CD4-positive, alpha-beta T cell treated with Interleukin-4 for 1 hour (primary cell): ENCODE measurements at regions not wholly inside any gene's neighbourhood (a gene's known extent, or its start where the extent isn't known, plus 50 kb on each side); places are given as distances from the start of the nearest gene placed in this dataset.
A peak's percentile ranks its signal among the peaks of the same experiment; 100 is the strongest.

Experiments used
- DNase-seq, 2 donors: peaks; one replicate each; pipeline ENCODE4 v3.0.0-alpha.2; 2020 to 2022

- DNase-seq: no peak
Measured at GRCh38 chr5:68958428-68958827, 135.4 kb upstream of the SLC30A5 start.

- no peak for DNase-seq
Measured at GRCh38 chr5:68960456-68960855, 133.4 kb upstream of the SLC30A5 start.

- DNase-seq: no peak
Measured at GRCh38 chr5:68960961-68961360, 132.9 kb upstream of the SLC30A5 start.

DNA sequence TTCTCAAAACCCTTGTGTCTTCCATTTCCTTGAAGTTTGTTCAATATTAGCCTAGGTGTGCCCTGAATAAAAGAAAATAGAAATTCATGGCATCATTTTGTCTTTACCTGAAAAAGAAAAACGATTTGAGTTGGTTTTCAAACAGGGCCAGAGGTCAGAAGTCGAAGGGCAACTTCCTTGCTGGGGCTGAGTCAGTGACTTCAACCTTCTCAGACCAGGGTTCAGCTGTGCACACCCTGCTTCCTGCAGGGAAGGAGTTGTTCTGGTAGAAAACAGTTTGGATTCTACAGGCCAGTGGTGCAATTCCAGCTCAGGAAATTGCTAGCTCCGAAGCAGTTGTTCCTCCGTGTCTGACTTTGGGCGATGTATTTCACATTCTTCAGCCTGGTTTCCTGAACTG, 132.1 kb upstream of the SLC30A5 start:
- DNase-seq: no peak

DNA sequence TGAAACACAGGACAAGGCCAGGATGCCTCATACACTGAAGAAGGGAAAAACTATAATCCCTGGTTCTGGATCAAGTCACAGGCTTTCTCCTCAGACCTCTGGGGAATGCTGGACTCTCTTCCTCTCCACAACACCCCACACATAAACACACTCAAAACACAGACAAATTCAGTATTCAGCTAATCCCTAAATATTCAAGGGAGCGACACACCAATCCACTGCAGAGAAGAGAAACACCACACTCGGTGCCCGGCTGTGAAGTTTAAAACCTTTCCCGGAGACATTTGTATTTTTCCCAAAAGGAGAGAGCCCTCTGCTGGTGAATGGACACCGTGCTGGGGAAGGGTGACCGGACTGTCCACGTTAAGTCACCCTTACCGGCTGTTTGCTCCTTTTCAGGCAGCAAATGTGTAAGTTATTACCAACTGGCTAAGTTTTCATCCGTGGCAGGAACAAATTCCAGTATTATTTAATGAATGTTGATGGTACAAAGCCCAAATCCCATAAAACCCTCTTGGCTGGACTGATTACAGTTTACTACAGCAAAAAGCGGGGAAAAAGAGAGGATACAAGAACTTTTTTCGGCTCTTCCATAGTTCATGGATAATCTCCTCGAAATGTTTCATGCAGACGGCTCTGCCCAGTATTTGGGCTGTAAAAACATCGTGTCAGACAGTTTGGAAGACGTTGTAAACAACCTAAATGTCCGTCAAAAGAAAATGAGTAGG, 130.9 kb upstream of the SLC30A5 start:
- peak in 1 of 2 donors; percentile 4 for DNase-seq

DNA sequence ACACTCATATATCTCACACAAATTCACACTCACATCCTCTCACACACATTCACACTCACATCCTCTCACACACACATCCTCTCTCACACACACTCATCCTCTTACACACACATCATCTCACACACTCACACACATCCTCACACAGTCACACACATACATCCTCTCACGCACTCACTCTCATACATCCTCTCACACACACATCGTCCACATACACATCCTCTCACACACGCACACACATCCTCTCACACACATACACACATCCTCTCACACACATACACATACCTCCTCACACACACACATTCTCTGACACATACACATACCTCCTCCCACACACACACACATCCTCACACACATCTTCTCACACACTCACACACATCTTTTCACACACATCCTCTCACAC, 129.1 kb upstream of the SLC30A5 start:
- no peak for DNase-seq

- DNase-seq: no peak
Measured at GRCh38 chr5:68965926-68966325, 127.9 kb upstream of the SLC30A5 start.

DNA sequence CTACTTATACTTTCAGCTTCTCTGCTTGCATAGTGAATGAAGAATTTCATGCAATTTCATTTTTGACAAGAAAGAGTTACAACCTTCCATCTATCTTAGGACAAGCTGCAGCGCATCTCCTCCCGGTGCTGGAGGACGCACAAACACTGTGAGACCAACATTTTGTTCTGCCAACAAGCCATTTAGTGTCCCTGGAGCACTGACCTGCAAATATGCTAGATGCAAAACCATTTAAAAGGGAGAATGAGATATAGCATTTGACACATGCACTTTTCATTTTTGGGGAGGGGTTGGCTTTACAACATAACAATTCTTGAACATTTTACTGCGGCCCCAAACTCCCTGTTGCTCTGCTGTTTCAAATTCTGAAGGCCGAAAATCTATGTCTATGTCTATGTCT, 127.2 kb upstream of the SLC30A5 start:
- DNase-seq: no peak

- DNase-seq: no peak
Measured at GRCh38 chr5:68968429-68968828, 125.4 kb upstream of the SLC30A5 start.

GRCh38 chr5:68970617-68971016, 123.2 kb upstream of the SLC30A5 start:
- no peak for DNase-seq

- DNase-seq: no peak
Measured at GRCh38 chr5:68973696-68974095, 120.1 kb upstream of the SLC30A5 start.

DNA sequence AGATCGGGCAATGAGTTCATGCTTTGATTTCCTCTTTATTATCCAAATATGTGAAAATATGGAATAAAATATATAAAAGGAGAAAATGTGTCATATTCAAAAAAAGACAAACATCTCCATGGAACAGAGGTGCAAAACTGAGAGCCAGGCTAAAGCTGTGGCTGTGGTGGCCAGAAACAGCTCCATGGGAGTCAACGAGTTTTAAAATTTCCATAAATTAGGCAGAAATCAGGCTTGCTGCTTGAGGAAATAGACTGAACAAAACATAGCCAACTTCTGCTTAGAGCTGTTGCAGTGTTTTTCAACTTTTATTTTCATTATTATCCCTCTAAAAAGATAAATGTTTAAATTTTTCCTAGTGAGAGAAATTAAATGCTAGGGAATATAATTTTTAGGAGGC, 110.8 kb upstream of the SLC30A5 start:
- DNase-seq: no peak

DNA sequence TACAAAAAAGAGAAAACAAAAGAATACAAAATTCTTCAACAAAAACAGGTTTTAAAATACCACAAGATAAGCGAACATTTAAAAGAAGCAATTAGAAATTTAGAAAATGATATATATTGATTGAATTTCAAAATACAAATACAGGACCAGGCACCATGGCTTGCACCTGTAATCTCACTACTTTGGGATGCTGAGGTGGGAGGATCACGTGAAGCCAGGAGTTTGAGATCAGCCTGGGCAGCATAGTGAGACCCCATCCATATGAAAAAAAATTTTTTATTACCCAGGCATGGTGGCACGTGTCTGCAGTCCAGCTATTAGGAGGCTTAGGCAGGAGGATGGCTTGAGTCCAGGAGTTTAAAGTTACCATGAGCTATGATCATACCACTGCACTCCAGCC, 109.9 kb upstream of the SLC30A5 start:
- no peak for DNase-seq

DNA sequence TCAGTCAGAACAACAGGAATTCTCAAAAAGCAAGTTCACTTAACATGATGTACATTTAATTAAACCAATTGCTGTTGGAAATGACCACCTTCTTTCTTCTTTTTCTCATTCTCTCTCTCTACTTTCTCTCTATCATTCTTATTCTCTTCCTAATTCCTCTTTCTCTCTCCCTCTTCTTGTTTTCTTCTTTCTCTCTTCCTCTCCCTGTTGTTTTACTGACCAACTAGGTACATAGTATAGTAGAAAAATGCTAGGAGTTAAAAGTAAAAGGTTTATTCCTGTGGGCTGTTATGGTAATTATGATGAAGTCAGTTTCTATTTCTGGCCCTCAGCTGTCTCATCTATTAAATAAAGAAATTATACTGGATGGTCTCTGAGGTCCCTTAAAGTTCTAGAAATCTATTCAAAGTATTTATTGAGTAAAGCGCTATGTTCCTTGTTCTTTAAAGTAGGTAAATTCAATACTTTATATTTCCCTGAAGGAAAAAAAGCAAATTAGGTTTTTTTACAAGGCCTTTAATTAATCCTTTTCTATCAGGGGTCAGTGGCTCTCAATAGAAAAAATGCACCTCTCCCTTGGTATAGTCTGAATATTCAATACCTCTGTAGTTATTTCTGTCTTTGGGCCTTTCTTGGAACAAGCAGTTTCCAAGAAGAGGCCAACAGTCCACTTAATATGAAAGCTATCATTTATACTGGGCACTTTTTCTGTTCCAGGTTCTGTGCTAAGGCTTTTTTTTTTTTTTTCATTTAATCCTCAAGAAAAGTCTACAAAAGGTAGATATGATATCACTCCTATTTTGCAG, 102.3 kb upstream of the SLC30A5 start:
- DNase-seq: no peak

GRCh38 chr5:68994645-68995044, 99.2 kb upstream of the SLC30A5 start:
- no peak for DNase-seq

- DNase-seq: no peak
Measured at GRCh38 chr5:68995845-68996545, 97.8 kb upstream of the SLC30A5 start.

- no peak for DNase-seq
Measured at GRCh38 chr5:68999181-68999580, 94.6 kb upstream of the SLC30A5 start.

DNA sequence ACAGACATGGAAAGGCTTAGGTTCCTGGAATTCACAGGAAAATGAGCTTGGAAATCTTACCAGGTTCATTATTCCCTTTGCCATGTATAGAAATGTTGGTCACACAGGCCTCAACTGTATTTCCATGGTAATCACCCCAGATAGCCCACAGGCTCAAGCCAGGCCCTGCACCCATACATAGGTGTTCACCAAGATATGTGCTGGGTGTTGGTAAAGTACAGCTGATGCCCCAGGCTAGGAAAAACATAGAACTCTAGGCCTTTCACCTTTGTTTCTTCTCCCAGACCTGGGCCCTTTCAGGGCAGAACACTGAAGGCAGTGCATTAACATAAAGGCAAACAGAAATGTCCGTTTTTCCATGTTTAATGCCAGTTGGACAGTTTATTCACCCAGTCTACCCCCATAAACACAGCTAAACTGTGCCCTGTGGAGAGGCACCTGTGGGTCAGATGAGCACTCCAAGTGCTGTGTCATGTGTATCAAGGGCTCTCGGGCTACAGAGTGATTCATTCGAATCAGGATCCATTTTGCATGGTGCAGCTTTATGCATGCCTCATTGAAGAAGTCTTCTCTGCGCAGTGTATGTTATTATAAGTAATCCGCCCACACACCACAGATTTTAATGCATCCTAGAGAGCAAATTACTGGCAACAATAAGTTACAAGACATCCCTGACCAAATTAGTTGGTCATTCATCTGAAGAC, 93.4 kb upstream of the SLC30A5 start:
- no peak for DNase-seq

DNA sequence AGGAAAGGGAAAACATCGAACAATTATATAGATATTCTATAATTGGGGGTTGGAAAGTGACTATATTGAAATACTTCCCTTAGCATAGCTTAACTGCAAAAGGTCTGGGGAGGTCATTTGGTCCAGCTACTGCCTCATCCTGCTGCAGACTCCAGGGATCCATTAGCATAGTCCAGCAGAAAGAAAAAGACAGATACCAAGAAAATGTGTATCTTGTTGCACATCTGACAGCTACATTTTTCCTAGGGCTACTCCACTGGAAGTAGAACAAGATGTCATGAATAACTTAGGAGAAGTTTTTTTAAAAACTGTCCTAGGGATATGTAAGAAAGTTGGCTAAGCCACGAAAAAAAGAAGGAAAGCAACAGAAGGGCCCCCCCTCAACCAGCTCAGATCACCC, 92.9 kb upstream of the SLC30A5 start:
- no peak for DNase-seq

GRCh38 chr5:69001627-69002026, 92.2 kb upstream of the SLC30A5 start:
- no peak for DNase-seq

GRCh38 chr5:69004127-69004526, 89.7 kb upstream of the SLC30A5 start:
- no peak for DNase-seq

GRCh38 chr5:69004676-69005075, 89.1 kb upstream of the SLC30A5 start:
- DNase-seq: no peak

- DNase-seq: no peak
Measured at GRCh38 chr5:69006030-69006429, 87.8 kb upstream of the SLC30A5 start.
